Colonic mucosa (tissue), 4 donors: ENCODE measurements at regions not wholly inside any gene's neighbourhood (a gene's known extent, or its start where the extent isn't known, plus 50 kb on each side); places are given as distances from the start of the nearest gene placed in this dataset.
A peak's percentile ranks its signal among the peaks of the same experiment; 100 is the strongest.
"Not testable (repeated sequence)": the region's sequence is repeated elsewhere in the genome, so short reads cannot be mapped to it uniquely, and the experiment has no call there.

Experiments used
- DNase-seq: peaks from one replicate; pipeline ENCODE4 v3.0.0-alpha.2; 2020
- H3K27ac ChIP-seq: fragments of 200-600 bp; one replicate; pipeline ENCODE4 v1.8.0; 2021
- H3K27me3 ChIP-seq: fragments of 200-600 bp; one replicate; pipeline ENCODE4 v1.8.0; 2021
- H3K36me3 ChIP-seq: fragments of 200-600 bp; one replicate; pipeline ENCODE4 v1.8.0; 2021
- H3K4me1 ChIP-seq: fragments of 200-600 bp; one replicate; pipeline ENCODE4 v1.8.0; 2021; ENCODE audit warnings: mild to moderate bottlenecking
- H3K4me3 ChIP-seq: fragments of 200-600 bp; one replicate; pipeline ENCODE4 v1.8.0; 2021
- H3K9ac ChIP-seq, 2 donors: one replicate each; pipeline ENCODE4 v1.7.0; 2013; ENCODE audit warnings: control low read depth in 2 of 2, low read depth in 2 of 2, low read length in 2 of 2
- H3K9me3 ChIP-seq: fragments of 200-600 bp; one replicate; pipeline ENCODE4 v1.8.0; 2021
- intact Hi-C: fragments of 100-400 bp; cut with DNase I; formaldehyde crosslinking; loops from one replicate; pipeline ENCODE4 v1.14.1; 2022
- donor health status: healthy.
- donor health status: DM: no; HTN: no; CAD: no.
- donor health status: DM: no; HTN: no; CAD: no.

DNA sequence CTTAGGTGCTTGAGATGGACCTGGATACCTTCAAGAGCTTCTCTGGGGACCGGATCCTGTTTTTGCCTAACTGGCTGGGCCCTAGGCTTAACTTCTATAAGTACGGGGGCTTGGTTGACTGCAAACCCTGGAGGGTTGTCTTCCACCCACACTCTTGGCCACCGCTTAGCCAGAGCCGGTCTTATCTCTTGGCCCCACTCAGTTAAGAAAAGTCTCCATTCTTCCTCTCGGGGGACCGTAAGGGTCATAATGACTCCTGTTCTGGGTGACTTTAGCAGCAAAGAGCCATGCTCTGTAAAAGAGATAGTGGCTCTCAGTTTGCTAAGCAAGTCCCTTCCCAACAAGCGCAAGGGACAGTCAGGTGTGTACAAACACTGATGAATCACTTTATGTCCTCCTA, 153.2 kb downstream of the UNC93B1 start:
- H3K4me1 ChIP-seq, intact Hi-C loops, H3K27me3 ChIP-seq, H3K9ac ChIP-seq, H3K27ac ChIP-seq, H3K4me3 ChIP-seq, DNase-seq, H3K36me3 ChIP-seq, H3K9me3 ChIP-seq: not testable (repeated sequence)

DNA sequence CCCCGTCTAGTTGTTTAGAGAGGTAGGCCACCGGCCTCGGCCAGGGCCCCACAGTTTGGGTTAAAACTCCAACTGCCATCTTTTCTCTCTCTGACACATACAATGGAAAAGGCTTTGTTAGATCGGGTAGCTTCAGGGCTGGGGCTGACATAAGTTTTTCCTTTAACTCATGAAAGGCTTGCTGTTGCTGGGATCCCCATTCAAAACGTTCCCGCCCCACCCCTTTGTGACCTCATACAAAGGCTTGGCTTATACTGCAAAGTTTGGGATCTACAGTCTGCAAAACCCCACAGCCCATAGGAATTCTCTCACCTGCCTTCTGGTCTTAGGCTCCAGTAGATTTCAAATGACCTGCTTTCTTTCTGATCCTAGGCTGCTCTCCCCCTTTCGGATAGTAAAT, 154.1 kb downstream of the UNC93B1 start:
- H3K9me3 ChIP-seq, H3K27ac ChIP-seq, intact Hi-C loops, DNase-seq, H3K27me3 ChIP-seq, H3K36me3 ChIP-seq, H3K4me3 ChIP-seq, H3K9ac ChIP-seq, H3K4me1 ChIP-seq: not testable (repeated sequence)

GRCh38 chr11:67847896-67848875, 155.7 kb downstream of the UNC93B1 start:
- H3K9me3 ChIP-seq, H3K4me1 ChIP-seq, H3K4me3 ChIP-seq, H3K36me3 ChIP-seq, H3K27ac ChIP-seq, H3K27me3 ChIP-seq, intact Hi-C loops: not testable (repeated sequence)
- peak; percentile 34 for DNase-seq
- peak overlapping the region in 1 of 2 donors; percentile 46 for H3K9ac ChIP-seq

DNA sequence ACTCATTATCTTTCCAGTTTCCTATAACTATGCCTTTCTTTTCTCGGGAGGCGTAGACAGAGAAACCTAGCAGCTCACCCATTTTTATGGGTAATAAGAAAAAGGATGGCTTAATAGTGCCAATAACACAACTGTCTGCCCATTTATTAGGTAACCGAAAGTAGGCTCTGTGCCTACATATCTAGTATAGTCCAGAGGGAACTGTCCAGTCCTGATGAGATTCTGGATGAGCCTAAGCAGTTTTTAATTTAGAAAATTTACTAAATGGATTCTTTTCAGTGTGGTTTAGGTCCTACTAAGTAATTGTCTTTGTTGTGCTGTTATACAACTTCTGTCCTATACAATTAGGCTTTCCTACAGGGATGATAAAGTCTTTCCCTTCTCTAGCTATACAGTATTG, 157.6 kb downstream of the UNC93B1 start:
- H3K4me1 ChIP-seq, DNase-seq, H3K27ac ChIP-seq, H3K4me3 ChIP-seq, H3K27me3 ChIP-seq, H3K9me3 ChIP-seq, H3K9ac ChIP-seq, H3K36me3 ChIP-seq, intact Hi-C loops: not testable (repeated sequence)

GRCh38 chr11:67845296-67845695, 158.6 kb downstream of the UNC93B1 start:
- H3K9ac ChIP-seq, H3K4me3 ChIP-seq, H3K9me3 ChIP-seq, intact Hi-C loops, H3K36me3 ChIP-seq, DNase-seq, H3K27ac ChIP-seq, H3K27me3 ChIP-seq, H3K4me1 ChIP-seq: not testable (repeated sequence)

GRCh38 chr11:67840599-67840998, 163.3 kb downstream of the UNC93B1 start:
- H3K4me3 ChIP-seq, H3K9ac ChIP-seq, H3K36me3 ChIP-seq, H3K27ac ChIP-seq, intact Hi-C loops, H3K4me1 ChIP-seq, DNase-seq, H3K9me3 ChIP-seq, H3K27me3 ChIP-seq: not testable (repeated sequence)

- H3K9me3 ChIP-seq, DNase-seq, H3K27ac ChIP-seq, H3K27me3 ChIP-seq, H3K9ac ChIP-seq, H3K4me1 ChIP-seq, intact Hi-C loops, H3K4me3 ChIP-seq, H3K36me3 ChIP-seq: not testable (repeated sequence)
These were observed 155.7 kb upstream of the ALDH3B2 start for GRCh38 chr11:67830152-67830551.

DNA sequence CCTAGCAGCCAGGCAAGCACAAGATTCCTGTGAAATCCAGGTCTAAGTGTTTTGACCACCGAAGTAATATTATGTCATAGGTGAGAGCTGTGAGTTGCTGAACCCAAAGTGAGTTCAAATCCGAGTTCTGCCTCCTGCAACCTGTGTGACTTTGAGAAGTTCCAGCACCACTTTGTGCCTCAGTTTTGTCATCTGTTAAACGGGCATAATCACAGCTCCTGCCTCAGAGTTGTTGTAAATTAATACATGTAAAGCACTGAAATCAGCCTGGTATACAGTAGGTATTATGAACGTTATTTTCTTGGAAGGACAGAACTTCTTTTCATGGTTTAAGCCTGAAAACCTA, 152.5 kb upstream of the ALDH3B2 start:
- H3K36me3 ChIP-seq, intact Hi-C loops, H3K9ac ChIP-seq, H3K4me1 ChIP-seq, H3K9me3 ChIP-seq, H3K27me3 ChIP-seq, H3K4me3 ChIP-seq, H3K27ac ChIP-seq, DNase-seq: not testable (repeated sequence)

GRCh38 chr11:67826028-67826950, 151.9 kb upstream of the ALDH3B2 start:
- intact Hi-C loops, H3K4me1 ChIP-seq, H3K9ac ChIP-seq, H3K27me3 ChIP-seq, H3K9me3 ChIP-seq, H3K4me3 ChIP-seq, H3K36me3 ChIP-seq, H3K27ac ChIP-seq: not testable (repeated sequence)
- peak; percentile 50 for DNase-seq

- DNase-seq, H3K9ac ChIP-seq, H3K27ac ChIP-seq, H3K9me3 ChIP-seq, intact Hi-C loops, H3K4me3 ChIP-seq, H3K4me1 ChIP-seq, H3K27me3 ChIP-seq, H3K36me3 ChIP-seq: not testable (repeated sequence)
These were observed 150.4 kb upstream of the ALDH3B2 start for GRCh38 chr11:67824861-67825260.
